HG03354 (cell line): ENCODE measurements at regions not wholly inside any gene's neighbourhood (a gene's known extent, or its start where the extent isn't known, plus 50 kb on each side); places are given as distances from the start of the nearest gene placed in this dataset.

Experiments used
- ATAC-seq: cut with Tn5 transposase; IDR thresholded peaks from one replicate; pipeline ENCODE4 v1.9.1; 2021; ENCODE audit warnings: mild to moderate bottlenecking; ENCODE audit not compliant: unreplicated experiment, poor library complexity, severe bottlenecking

- ATAC-seq, result no peak
These were observed 268.2 kb upstream of the GRIP1 start for GRCh38 chr12:66947119-66947518.

- no peak for ATAC-seq
These were observed 273.8 kb upstream of the GRIP1 start for GRCh38 chr12:66952668-66953067.

GRCh38 chr12:66956300-66956699, 277.4 kb upstream of the GRIP1 start:
- no peak for ATAC-seq

DNA sequence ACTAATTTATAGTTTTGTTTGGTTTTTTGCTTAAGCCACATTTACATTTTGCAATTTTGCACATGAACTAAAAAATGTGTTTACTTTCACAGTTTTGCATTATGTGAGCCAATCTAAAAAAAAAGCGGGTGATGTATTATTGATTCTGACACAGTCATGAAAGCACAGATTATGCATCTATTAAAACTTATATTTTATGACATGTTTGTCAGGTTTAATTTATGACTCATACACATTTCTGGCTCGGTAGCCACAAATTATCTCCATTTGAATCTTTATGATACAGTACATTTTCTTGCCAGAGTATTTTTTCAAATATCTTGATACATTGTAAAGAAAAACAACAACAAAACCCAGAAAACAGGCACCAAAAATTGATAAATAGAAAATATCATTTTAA, 280.4 kb upstream of the GRIP1 start:
- ATAC-seq, result no peak

GRCh38 chr12:66960006-66960405, 281.1 kb upstream of the GRIP1 start:
- ATAC-seq, result no peak

GRCh38 chr12:66960704-66961690, 282.1 kb upstream of the GRIP1 start:
- no peak for ATAC-seq

- no peak for ATAC-seq
These were observed 283.4 kb upstream of the GRIP1 start for GRCh38 chr12:66962290-66962689.

DNA sequence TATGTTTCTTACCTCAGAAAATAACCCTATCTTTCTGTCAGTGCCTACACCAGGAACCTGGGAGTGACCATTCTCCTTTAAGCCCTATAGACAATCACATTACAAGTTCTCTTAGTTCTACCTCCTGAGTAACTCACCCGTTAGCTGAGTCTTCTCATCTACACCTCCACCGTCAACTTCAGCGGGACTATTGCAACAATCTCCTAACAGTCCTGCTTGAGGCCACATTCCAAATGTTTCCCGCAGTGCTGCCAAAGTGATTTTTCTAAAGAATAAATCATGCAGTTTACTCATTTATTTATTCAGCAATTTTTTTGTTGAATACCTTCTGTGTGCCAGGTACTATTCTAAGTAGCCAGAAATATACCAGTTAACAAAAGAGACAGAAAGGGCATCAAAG, 285.0 kb upstream of the GRIP1 start:
- ATAC-seq, result no peak

- no peak for ATAC-seq
These were observed 285.8 kb upstream of the GRIP1 start for GRCh38 chr12:66964629-66965028.

DNA sequence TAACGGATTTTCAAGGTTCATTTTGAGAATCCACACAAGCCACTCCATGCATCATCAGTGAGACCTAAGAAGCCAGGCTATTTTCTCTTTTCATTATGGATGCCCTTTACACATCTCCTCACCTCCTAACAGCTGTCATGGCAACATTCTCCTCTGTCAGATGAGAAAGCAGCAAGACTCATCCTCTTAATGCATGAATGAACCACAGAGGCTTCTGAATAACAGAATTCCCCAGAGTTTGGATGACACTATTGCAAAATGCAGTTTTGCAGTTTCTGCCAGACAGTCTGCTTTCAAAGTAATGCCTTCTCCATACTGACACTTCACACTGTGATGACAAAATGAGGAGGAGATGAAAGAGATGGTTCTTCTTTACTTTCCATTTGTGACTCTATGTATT, 286.7 kb upstream of the GRIP1 start:
- ATAC-seq, result no peak

DNA sequence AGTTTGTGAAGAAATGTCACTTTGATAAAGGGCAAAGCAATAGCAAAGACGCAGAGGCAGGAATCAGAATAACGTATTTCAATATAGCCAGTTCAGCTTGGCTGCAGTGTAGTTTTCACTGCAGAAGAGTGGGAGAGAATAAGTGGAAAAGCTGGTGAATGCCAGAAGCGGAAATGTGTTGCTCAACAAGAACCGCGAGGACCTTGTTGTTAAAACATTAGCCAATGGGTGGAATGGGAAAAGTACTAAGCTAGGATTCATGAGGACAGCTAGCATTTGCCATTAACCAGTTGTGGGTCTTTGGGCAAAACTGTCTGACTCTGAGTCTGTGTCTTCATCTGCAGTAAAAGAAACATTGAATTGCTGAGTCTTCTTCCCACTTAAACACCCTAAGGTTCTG, 292.9 kb upstream of the GRIP1 start:
- ATAC-seq, result no peak

GRCh38 chr12:66976526-66976925, 292.6 kb upstream of the CAND1 start:
- ATAC-seq, result no peak

GRCh38 chr12:66978802-66979201, 290.4 kb upstream of the CAND1 start:
- no peak for ATAC-seq

DNA sequence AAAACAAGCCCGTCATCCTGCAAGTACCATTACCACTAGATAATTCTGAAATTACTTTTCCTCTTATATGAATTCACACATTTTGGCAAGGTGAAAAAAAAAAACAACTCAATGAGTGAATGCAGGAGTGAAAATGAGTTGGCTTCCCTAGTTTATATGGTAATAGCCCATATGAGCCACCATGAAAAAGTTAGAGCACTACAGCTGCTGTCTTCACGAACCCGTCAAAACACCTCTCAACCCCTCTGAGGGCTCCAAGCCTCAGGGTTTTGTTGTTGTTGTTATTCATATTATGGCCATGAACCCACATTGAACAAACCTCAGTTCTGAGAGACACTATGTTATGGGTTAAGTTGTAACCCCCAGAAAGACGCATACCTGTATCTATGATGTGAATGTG, 289.9 kb upstream of the CAND1 start:
- no peak for ATAC-seq

- no peak for ATAC-seq
These were observed 285.1 kb upstream of the CAND1 start for GRCh38 chr12:66984077-66984476.

DNA sequence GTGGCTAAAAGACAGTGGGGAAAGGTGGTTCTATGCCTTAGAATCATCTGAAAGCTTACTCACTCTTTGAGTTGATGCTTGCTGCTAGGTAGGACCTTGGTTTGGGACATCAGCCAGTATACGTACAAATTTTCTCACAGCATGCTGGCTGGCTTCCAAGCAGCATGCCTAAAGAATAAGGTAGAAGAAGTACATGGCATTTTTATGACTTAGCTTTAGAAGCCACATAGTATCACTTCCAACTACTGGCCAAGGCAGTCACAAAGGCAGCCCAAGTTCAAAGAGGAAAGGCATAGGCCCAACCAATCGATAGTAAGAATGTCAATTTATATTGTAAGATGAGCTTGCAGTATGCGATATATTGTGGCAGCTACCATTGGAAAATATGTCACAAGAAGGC, 284.2 kb upstream of the CAND1 start:
- ATAC-seq, result no peak

GRCh38 chr12:66999141-66999540, 270.0 kb upstream of the CAND1 start:
- ATAC-seq, result no peak

GRCh38 chr12:67001251-67001650, 267.9 kb upstream of the CAND1 start:
- no peak for ATAC-seq

- no peak for ATAC-seq
These were observed 266.4 kb upstream of the CAND1 start for GRCh38 chr12:67002720-67003119.

- no peak for ATAC-seq
These were observed 262.5 kb upstream of the CAND1 start for GRCh38 chr12:67006610-67007009.

DNA sequence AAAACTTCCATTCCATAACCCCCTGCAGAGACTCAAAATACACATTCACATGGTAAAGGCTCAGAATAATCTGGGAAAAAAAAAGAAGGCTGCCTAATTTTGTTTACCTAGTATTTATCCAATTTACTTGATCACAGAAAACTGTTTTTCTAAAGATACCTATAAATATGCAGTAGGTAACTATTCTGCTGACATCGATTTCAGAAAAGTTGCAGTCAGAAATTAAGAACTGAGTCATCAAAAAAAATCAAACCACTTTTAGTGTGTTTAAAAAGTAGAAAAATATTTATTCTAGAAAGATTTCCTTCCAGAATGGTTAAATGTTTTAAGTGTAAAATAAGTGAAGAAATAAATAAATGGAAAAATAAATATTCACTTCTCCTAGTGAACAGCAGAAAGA, 254.5 kb upstream of the CAND1 start:
- no peak for ATAC-seq

- ATAC-seq, result no peak
These were observed 251.1 kb upstream of the CAND1 start for GRCh38 chr12:67018105-67018504.
